SKM-1 treated with dmso at 0.1 percent for 144 hours (cell line): ENCODE measurements at regions not wholly inside any gene's neighbourhood (a gene's known extent, or its start where the extent isn't known, plus 50 kb on each side); places are given as distances from the start of the nearest gene placed in this dataset.
"Not testable (repeated sequence)": the region's sequence is repeated elsewhere in the genome, so short reads cannot be mapped to it uniquely, and the experiment has no call there.

ENCODE experiments used
- DNase-seq: peaks from one replicate; lab custom pipeline; 2025; ENCODE audit not compliant: unreplicated experiment; lab: John Stamatoyannopoulos, UW

DNA sequence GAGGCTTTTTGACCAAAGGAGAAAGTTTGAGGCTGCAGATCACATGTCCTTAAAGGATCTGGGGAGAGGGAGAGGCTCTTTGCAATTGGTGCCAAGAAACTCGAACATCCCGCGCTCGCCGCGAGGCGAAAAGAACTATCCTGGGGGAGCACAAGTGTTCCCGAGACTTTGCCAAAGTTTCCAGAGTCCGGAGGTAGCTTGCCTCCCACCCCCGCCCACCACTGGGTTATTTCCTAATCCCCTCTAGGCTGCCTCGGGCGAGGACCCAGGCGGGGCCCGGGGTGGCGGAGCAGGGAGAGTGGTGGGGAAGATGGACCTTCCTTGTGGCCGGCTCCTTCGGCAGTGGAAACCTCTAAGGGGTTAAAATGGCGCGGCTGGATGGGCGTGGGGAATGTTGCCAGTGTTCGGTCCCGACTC, 114.5 kb downstream of the KCNRG start:
- DNase-seq, result no peak

DNA sequence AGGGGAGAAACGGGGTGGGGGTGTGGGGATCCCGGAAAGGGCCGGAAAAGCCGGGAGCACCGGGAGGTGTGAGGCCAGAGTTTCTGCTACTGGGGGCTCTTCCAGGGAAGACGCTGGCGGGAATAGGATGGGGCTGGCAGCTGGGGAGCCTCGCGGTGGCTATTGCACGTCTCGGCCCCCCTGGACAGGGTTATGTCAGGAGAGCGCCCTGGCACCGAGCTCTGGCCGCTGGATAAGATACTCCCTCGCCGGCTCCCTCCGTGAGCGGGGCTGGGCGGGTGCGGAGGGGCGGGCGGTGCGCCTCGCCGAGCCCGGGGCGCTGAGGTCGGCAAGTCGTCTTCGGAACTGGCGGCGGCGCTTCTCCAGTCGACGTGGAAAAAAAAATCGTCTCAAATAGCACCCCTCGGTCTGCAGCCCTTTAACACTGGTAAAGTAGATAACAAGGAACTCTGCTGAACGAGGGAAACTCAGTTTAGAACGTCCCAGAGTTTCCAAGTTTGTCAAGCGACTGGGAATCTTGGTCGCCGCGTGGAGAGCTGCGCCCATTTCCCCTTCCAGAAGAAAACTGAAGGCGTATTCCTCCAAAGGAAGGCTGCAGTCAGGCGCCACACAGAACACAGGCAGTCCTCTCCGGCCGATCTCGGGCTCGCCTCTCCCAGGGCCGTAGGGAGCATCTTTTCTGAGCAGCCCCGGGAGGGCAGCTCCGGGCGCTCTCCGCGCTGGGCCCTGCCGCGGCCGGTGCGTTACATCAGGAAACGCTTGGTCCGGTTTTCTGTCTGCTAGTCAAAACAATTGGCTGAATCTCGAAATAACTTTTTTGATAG, 115.1 kb downstream of the KCNRG start:
- no peak for DNase-seq

DNA sequence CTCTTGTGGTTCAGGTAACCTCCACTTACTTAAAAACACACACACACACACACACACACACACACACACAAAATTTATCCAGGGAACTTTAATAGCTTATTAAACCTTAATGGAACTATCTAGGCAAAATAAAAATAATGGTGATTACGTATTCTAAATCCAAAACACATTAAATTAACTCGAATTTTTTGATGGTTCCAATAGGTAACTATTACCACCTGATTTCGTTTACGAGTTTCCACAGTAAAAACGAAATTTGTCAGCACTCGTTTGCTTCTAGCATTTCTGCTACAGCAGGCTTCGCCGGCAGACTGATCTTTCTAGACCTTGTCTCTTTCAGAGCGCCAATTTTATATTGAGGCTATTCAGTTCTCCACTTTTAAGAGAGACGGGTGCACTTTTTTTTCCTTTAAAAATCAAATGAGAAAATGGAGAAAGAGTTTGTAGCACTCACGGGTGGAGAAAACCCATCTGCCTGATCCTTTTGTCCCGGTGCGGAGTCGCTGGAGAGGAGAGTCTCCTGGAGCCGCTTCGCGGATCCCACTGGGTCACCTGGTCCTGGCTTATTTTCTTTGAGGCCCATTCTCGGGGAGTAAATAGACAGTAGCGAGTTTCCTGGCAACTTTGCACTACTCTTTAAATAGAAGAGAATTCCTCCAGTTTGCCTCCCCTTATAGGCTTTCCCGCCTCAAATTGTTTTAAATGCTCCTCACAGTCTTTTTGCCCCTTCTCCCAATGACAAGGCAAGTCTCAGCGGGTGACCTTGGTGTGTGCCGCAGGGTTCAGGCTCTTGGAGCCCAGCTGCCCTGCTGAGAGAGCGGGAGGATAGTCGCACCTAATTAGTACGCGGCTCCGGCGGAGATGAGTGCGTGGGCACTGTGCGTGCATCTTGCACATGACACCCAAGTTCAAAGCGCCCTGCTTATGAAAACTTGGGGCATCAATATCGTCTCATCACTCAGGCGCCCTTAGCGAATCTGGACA, 117.0 kb downstream of the KCNRG start:
- no peak for DNase-seq

DNA sequence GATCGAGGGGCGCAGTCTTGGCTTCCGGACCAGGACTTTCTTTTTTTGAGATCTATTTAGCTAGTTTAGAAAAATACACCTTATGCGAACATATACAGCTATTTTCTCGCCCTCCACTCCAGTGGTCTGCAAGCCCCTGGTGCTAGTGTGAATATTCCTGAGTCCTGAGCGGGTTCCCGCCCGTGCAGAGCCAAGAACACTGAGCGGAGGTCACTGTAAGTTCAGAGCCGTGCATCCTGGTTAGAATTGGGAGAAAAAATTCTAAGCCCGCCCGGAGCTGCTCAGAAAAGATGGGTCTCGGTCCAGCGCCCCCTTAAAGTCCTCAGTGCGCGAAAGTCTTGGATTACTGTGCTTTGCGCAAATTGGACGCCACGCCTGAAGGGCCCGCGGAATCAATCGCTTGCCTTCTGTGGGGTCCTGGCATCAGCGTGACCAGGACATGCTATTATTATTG, 117.7 kb downstream of the KCNRG start:
- DNase-seq, result no peak

DNA sequence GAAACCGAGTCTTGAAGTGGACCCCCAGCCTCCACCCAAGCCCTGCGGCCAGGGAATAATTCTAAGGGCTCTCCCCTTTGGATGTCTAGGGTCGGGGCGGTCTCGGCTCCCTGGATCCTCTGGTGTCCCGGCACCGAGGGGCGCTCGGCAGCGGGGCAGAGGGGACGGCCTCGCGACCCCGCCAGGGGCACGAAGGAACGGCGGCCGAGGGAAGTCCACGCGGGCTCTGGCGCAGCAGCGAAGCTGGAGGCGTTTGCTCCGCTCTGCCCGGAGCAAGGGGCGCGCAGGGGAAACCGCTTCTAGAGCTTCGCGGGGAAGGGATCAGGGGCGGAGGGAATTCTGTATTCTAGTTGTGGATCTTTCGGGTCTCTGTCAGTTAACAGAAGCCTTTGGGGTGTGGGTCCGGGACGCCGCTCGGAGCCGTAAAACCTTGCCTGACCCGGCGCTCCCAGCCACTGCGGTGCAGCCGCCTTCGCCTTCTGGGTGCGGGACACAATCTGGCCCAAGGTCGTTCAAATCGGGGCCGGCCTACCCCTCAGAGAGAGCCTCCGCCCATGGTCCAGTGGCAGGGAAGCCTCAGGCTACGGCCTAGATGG, 118.2 kb downstream of the KCNRG start:
- no peak for DNase-seq

DNA sequence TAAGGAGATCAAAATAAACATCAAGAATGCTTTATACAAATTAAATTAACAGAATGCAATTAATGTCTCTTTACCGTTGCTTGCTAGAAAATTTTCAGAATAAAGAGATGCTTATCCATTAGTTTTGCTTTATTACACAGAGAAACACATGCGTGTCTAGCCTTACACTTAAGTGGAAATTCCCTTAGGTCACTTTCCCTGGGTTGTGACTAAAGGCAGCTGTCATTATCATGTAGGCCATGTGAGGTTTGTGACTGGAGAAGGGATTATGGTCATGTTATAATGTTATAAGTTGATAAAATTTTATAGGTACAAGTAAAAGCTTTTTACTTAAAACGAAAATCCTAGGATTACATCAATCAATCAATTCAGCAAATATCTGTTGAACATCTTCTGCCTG, 121.0 kb downstream of the KCNRG start:
- DNase-seq, result no peak

DNA sequence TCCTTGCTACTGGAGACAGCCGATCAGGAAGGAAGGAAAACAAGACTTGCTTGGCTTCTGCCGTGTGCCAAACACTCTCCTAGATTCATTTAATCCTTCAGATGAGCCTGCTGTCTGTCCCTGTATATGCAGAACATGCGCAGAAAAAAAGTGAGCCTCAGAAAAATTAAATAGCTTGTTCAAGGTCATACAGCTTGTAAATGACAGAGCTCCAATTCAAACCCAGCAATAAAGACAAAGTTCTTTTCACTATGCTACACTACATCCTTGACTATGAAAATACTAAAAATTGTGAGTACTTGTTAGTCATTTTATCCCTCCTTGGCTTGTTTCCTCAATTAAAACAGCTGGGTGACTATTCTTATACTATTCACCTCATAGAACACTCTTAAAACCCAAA, 121.4 kb downstream of the KCNRG start:
- DNase-seq, result no peak

DNA sequence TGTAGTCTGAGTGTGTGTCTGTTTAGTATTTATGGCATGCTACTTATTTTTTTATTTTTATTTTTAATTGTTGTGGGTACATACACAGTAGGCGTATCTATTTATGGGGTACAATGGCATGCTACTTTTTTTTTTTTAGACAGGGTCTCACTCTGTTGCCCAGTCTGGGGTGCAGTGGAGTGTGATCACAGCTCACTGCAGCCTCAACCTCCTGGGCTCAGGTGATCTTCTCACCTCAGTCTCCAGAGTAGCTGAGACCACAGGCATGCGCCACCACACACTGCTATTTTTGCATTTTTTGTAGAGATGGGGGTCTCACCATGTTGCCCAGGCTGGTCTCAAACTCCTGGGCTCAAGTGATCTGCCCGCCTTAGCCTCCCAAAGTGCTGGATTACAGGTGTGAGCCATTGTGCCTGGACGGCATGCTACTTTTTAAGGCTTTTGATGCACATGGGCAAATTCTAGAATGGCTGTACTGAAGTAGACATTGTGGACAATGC, 124.2 kb downstream of the KCNRG start:
- DNase-seq, result not testable (repeated sequence)

DNA sequence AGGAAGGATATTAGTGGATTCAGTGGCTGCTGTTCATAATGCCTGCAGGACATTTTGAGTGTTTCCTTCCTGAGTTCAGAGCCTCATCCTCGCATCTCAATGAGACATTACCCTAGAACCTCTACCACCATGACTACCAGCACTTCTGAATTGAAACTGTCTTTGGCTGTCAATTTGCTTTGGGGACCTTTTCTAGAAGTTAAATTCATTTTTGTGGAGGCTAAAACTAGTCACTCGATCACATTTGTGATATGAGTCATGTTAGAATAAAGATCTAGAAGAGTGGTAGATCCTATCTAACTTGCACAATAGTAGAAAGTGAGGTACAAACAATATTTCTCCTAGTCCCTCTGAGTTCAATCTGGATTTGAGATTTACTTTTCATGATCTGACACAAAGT, 124.9 kb downstream of the KCNRG start:
- DNase-seq, result no peak

DNA sequence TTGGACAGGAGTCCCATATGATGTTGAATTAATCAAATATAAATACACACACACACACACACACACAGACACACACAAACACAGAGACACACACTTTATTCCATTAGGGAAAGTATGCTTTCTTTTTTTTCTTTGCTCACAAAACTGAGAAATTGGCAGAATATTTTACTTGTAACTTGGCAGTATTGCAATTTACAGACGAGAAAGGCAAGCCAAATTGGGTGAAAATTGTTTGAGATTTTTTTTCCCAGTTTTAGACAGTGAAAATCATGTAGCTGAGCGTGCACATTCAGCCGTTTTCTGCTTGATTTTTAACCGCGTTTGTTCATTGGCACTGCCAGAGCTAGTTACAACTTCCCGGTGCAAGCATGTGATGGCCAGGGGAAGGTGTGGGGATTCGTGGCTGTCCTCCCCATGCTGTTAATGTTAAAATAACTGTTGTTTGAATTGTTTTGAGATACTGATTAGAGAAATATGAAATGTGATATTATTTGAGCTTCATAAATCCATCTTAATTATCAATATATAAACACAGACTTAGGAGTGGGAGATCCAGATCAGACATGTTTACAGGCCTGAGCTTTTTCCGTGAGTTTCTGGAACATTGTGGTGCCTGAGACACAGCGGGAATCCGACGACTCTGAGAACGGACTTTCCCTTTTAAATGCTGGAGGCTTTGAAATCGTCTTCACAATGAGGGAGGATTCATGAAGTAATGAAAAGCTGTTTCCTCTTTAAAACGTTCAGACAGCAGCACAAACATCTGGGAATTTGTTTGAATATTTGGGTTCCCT, 125.5 kb downstream of the KCNRG start:
- DNase-seq, result no peak

DNA sequence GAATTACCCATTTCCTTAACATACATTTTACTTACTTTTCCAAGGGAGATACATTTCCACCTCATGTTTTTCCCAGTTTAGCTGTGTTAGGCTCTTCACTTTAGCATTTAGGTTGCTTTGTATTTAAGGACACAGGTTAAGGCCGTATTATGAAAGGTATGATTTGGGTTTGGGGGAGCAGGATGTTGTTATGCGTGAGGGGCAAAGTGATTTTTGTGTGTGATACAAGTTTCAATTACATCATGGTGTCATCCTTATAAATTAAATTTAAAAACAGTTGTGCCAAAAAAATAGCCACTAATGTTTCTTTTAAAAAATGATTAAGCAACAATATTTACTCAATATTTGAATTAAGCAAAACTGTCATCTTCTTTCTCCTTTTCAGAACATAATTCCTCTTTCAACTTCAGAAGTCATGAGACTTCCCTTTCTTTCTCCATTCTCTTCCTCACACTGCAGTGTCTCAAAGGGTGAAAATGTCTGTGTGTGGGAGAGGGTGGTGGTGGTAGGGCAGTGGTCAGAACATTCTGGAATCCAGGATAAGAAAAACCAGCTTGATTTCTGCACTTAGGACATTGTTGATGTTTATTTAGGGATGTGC, 126.2 kb downstream of the KCNRG start:
- peak; percentile 66 for DNase-seq

DNA sequence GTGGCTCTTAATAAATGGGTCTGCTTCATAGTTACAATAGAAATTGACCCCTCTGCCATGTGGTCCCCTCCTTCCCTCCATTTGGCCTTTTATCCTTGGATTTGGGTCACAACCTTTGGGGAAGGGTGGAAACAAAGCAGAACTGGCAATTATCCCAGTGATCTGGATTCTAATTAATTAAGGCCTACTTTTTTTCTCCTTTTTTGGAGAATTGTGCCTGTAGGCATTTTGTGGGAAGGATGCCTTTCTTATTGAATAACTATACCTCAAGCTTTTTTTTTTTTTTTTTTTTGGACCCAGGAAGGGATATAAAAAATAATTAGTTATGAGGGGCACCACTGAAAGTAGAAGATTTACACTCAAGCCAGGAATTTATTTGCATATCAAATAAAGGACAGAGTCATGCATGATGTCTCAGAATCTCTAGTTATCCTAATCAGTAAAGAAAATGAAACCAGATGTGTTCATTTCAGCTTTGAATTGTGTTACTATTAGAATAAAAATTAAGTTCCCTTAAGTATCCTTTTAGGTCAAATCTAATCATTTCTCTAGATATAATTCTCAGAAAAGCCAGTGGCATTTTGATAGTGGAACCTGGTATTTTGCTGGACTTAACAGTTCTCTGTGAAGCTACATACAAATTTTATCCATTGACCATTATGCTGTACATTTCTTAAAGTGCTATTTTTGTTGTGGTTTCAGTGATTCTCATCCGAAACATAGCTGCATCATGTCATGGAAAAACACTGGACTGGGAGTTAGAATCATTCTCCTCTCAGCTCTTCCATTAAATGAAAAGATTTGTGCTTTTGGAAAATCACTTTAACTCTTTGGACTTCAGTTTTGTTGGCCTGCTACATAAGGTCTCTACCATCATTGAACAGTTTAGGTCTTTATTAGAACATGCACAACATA, 129.3 kb downstream of the KCNRG start:
- DNase-seq, result no peak

DNA sequence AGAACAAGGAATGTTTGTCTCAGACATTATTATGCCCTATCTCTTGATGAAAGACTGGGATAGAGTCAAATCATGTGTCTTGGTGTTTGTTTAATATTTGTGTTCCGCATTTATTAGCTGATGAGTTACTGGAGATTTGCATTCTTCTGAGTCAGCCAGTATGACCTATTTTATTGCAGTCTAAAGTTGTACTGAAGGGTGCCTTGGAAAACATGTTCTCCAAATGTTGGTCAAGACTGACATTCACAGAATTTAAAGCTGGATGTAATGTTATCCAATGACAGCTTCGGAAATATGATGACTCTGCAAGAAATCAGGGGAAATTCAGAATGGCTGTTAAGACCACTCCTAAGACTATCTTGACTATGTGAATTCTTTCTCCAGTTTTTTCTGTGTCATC, 134.0 kb downstream of the KCNRG start:
- DNase-seq, result no peak

DNA sequence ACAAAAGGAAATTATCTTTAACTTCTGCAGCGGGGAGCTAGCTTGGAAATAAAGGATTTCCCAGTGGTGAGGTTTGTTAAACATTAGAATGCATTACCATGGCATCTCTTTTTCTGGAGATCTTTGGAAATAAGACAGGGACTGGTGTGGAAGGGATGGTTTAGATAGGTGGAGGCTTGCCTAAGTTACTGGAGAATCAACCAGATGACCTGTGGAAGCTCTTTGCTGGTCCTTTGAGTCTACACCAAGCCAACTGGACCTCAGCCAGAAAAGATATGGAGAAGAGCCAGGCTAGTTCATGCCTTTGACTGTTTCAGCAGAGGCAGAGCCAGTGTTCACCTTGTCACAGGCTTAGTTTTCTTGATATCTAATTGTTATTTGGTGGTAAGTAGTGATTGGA, 134.7 kb downstream of the KCNRG start:
- DNase-seq, result no peak

DNA sequence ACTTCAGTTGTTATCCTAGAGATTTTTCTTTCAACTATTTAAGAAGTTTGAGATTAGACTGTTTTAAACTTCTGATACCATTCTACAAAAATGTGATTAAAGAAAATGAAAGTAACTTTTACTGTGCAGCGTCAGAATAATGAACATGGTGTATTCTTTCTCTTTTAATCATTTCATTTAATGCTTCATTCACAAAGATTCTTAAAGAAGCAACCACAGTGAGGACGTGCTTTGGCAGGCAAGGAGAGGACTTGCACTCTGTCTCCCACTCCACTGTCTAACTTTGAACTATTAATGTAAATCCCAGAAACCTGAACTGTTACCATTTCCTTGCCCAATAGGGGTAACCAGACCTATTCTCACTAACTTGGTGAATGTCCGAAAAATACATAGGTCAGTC, 137.0 kb downstream of the KCNRG start:
- no peak for DNase-seq

DNA sequence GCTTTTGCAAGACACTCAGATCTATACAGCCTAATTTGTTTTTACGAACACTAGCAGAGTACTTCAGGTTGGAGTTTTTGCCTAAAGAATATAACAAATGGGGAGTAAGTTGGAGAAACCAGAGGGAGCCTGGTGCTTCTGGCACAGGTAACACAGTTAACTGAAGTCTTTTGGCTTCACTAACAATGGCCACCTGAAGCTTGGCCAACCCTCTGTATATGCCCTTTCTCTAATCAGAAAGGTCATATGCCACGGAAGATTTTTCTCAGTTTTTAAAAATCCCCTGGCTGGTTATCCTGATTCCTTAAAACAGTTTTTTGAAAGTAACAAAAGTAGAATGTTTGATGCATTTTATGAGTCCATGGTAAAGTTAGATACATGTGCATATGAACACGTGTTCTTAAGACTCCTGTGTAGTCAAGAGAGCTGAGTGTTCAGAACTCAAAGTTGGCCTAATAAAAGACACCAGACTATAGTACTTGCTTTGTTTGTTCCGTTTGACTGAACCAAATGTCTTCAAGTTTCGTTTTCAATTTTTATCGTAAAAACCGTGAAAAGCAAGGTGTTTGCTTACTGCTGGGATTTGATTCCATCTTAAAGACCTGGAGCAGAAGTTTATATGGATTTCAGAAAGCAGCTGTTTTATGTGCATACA, 137.5 kb downstream of the KCNRG start:
- DNase-seq, result no peak

DNA sequence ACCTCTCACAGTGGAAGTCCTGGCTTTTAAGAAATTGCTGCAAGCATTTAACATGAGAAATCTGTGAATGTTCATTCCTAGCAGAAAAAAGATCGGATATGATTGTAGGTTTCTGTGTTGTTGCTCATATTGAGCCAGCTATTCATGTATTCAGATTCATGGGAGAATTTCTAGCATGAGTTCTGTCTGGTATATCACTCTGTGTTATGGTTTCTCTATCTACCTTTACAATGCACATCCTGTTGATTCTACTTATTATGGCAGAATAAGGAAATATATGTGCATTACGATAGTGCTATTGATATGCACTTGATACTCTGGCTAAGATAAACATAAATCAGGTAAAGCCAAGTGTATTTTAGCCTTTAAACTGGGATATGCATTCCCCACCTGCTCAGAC, 138.2 kb downstream of the KCNRG start:
- DNase-seq, result no peak

DNA sequence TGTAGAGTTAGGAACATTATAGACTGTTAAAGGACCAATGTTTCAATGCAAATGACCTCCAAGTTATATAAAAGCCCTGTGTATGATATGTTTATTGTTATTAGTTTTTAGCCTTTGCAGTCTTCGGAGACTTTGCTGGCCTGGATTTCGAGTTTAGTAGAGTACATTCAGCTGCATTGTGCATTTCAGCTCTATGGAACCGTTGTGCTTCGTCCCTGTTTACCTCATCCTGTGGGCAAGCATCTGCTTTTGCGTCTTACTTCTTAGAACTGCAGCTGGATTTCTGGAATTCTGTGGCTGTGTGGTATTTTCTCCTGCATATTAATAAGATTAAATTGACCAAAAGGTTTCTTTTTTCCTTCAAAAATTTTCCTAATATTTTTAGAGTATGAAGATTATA, 138.6 kb downstream of the KCNRG start:
- DNase-seq, result no peak

DNA sequence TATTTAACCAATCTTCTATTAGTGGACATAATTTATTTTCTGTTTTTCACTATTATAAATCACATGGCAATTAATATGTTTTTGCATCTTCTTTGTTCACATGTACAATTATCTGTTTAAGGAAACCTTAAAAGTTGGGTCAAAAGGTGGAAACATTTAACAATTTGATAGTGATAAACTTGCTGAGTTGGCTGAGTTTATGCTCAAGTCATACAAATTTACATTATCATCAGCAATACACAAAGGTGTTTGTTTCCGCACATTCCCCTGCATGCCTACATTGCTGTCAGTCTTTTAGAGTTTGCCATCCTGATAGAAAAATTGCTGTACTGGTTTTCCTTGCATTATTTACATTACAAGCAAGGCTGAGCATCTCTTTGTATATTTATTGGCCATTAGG, 139.5 kb downstream of the KCNRG start:
- no peak for DNase-seq
